HG02852 (cell line): ENCODE measurements at regions not wholly inside any gene's neighbourhood (a gene's known extent, or its start where the extent isn't known, plus 50 kb on each side); places are given as distances from the start of the nearest gene placed in this dataset.

ENCODE experiments used
- ATAC-seq: cut with Tn5 transposase; IDR thresholded peaks from one replicate; pipeline ENCODE4 v1.9.1; 2021; ENCODE audit warnings: mild to moderate bottlenecking, moderate library complexity; ENCODE audit not compliant: unreplicated experiment

GRCh38 chr2:146301287-146301686, 1543.5 kb upstream of the ACVR2A start:
- ATAC-seq: no peak

DNA sequence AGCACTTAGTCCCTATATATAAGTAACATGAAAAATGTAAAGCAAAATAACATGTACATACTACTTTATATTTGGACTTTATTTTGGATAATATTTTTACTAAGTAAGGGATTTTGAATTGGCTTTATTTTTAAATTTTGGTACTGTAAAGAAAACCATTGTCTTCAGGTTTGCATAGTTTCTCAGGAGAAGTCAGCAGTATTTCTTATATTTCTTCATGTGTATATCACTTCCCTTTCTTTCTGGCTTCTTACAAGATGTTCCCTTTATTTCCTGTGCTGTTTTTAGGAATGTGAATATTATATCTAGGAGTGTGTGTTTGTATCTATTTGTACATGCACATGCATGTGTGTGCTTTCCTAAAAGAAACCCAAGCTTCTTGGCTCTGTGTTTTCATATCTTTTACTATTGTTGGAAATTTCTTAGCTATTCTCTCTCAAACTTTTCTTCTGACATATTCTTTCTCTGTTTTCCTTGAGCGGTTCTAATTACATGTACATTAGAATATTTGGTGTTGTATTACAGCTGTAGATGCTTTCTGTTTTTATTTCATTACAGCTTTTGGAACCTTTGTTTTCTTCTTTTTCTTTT, 1549.7 kb upstream of the ACVR2A start:
- no peak for ATAC-seq

DNA sequence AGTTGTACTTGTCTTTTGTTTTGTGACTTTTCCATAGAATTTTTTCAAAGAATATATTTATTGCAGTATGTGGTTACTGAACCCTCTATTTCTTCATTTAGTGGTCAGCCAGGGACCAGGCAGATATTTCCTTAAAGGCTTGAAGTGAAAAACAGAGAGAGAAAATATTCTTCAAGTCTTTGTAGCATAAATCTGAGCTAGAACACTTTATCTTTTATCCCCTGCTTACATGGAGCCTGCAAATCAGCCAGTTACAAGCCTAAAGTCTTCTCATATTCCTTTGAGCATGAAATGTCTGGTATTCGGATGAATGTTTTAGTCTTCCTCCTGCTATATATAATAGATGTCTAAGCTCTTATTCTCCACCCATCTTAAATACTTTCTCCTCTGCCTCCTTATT, 1557.5 kb upstream of the ACVR2A start:
- no peak for ATAC-seq

GRCh38 chr2:146278881-146279280, 1565.9 kb upstream of the ACVR2A start:
- no peak for ATAC-seq

DNA sequence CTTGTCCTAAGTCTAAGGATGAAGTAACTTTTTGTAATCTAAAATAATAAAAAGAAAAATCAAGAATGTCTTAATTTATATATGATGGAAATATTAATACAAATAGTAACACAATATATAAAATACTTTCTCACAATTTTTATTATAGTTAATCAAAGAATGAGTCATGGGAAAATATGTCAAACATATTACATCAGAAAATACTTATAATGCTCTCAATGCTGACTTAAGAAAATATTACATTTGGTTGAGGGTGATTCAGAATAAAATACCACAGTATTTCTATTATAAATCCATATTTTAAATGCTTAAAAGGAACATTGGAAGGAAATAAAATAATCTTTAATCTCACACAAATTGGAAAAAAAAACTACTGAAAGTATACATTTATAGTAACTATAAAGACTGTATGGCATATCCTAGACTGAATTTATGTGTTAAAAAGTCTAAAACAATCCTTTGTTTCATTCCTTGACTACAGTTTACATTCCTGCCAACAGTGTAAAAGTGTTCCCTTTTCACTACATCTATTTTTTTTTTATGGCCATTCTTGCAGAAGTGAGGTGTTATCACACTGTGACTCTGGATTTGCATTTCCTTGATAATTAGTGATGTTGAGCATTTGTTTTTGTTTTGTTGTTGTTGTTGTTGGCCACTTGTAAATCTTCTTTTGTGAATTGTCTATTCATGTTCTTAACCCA, 1573.5 kb upstream of the ACVR2A start:
- ATAC-seq: no peak

DNA sequence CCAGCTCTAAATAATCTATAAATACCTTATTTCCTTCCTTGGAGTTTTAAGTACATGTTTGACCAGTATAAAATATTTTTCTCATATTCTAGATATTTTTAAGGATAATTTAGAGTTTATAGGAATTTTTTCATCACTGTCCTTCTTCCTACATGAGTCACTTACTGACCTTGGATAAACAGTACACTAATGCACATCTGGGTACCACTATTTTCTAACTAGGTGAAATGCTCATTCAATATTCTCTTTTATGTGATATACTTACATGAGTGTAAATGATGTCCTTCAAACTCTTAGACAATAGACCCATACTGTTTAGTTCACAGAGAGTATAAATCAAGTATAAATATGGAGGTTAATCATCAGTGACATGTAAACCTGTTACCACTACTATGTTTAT, 1574.2 kb upstream of the ACVR2A start:
- no peak for ATAC-seq

DNA sequence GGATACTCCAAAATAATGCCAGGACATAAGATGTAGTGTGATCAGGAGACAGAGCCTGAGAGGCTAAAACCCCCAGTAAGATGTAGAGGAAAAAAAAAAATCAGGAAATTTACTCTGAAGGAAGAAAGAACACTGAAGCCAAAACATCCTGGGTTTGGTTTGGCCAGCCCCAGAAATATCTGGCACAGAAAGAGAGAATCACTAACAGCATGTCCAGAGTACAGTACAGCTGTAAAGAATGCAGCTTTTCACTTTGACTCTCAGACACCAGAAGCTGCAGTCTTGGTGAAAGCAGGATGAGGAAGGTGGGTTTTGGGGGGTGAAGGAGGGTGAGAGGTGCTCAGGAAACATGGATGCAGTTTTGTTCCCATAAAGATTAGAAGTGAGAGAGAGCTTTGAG, 1577.7 kb upstream of the ACVR2A start:
- no peak for ATAC-seq

GRCh38 chr2:146265656-146266055, 1579.2 kb upstream of the ACVR2A start:
- ATAC-seq: no peak

- no peak for ATAC-seq
Observed at GRCh38 chr2:146262606-146263005, 1582.2 kb upstream of the ACVR2A start.

GRCh38 chr2:146260551-146260950, 1584.3 kb upstream of the ACVR2A start:
- ATAC-seq: no peak

DNA sequence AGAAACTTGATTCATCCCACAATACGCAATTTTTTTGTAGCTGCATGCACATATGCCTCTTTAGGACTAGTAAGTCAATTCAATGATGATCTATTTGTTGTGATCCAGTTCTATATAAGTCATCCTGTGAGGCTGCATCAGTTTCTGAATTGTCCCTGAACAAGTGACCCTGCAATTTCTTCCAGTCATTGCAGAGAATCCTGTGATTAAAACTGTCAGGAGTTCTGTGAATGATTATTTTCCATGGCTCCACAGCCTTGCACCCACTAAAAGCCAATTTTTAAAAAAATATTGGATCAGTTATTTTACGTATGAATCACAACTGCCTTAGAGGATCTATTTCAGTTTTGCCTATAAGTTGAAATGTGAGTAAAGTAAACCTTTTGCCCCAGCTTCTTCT, 1585.0 kb upstream of the ACVR2A start:
- ATAC-seq: no peak

DNA sequence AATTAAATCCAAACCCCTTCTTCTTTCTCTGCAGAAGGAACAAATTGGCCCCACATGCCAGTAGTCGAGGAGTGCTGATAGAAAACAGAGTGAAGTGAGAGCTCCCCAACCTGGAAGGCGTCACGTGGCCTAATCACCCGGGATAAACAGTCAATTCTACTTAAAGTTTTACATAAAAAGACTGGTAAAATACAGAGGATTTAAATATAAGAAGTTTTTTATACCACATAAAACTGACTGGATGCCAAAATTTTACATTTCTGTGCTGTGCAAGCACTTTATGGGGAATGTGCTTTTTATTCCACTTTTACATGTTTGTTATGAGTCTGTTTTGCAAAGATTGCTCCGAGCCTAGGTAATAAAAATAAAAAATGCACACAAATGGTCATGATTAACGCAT, 1586.8 kb upstream of the ACVR2A start:
- no peak for ATAC-seq

- no peak for ATAC-seq
Observed at GRCh38 chr2:146252119-146252518, 1592.7 kb upstream of the ACVR2A start.

DNA sequence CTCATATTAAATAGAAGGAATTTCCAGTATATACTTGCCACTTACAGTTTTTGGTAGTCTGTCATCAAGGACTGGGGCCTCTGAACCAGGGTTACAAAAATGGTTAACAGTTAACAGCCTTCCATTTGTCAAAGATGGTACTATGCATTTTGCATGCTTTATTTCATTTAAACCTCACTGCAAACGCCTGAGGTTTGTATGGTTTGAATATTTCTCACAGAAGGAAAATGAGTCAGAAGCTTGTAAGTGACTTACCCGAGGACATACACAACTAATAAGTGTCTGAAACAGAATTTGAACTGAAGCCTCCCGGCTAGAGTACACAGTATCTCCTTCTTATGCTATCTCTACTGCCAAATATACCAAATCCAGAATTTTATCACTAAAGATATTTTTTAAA, 1593.5 kb upstream of the ACVR2A start:
- ATAC-seq: no peak

DNA sequence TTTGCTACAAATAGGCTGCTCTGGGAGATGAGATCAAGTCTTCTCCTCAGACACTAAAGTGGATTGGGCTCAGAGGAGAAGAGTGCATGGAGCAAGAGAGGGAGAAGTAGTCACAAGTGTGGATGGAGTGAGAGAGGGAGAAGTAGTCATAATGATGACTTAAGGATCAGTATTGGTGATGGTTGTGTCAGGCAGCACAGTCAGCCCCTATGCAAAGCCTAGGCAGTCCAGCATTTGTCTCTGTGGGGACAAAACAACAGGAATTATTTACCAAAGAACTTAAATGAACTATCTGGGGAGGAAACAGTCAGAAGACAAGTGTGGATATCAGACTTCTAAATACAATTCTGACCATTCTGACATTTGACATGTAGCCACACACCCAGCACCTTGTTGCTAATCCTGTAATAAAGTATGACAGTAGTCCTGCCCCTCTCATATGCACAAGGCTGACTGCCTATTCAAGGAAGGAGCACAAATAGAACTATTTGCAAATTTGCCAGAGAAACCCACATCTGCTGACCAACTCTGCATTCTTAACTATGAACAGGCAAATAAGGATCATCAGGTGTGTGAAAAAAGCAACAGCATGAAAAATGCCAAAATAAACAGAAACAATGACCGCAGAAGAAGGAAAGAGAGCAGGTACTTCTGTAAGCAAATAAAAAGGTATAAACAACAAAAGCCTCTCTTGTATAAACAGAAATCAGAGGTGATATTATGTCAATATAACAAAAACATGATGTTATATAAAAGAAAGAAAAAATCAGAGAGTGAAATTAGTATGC, 1597.9 kb upstream of the ACVR2A start:
- no peak for ATAC-seq

DNA sequence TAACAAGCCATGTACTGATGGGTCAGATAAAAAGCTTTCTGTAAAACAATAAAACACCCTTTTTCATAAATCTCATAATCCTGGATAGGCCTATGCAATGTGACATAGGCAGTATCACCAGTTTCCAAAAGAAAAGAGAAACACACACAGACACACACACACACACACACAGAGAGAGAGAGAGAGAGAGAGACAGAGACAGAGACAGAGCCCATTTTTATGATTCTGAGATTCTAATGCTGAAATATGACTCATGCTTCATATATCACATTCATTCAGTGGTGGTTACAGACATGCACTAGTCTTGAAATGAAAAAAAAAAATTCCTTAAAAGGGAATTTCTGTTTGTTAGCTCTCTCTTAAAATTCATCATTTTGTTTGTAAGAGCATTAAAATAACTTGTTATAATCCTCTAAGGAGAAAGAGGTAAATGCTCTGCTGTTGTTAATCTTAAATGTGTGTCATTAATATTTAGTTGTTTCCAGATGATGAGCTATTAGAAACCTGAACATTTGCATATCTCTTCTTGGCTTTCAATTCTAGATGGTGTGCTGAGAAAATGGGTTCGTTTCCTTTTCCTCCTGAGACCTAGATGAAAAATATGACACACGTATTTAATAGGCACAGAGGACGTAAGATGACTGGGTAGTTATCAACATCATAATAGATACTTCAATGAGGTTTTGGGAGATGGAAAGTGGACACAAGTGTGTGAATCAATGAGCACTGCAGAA, 1598.7 kb upstream of the ACVR2A start:
- no peak for ATAC-seq

DNA sequence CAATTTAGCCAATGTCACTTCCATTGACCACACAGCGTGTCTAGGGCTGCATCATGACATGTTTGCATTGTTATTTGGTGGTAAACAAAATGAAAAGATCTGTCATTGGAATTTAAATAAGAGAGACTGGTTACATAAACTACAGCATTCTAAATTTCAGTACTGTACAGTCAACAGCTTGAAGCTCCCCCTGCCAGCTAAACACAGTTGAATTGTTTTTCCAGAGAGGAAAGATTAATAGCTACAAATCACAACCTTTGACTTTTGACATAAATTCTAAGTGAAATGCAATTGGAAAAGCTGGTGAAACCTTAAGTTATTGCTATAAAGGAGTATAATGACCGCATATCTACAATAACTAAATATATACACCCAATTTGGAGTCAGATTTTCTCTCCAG, 1600.0 kb upstream of the ACVR2A start:
- no peak for ATAC-seq

DNA sequence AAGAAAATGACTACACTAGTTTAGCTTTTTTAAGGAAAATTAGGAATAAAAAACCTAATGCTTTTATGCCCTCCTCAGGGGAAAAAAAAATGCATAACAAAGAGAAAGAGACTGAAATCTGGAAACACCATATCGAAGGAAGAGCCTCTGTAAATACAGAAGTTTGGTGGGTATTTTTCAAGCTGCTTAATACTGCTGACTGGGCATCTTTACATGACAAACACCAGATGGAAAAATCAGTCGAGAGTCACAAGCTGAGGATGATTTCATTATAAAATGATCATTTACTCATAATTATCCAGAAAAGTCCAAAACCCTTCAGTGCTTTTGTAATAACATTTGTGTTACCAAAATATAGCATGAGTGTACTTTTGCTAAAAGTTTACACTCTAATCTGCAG, 1600.7 kb upstream of the ACVR2A start:
- ATAC-seq: no peak

- ATAC-seq: no peak
Observed at GRCh38 chr2:146241023-146241422, 1603.8 kb upstream of the ACVR2A start.

- no peak for ATAC-seq
Observed at GRCh38 chr2:146240391-146240790, 1604.4 kb upstream of the ACVR2A start.

DNA sequence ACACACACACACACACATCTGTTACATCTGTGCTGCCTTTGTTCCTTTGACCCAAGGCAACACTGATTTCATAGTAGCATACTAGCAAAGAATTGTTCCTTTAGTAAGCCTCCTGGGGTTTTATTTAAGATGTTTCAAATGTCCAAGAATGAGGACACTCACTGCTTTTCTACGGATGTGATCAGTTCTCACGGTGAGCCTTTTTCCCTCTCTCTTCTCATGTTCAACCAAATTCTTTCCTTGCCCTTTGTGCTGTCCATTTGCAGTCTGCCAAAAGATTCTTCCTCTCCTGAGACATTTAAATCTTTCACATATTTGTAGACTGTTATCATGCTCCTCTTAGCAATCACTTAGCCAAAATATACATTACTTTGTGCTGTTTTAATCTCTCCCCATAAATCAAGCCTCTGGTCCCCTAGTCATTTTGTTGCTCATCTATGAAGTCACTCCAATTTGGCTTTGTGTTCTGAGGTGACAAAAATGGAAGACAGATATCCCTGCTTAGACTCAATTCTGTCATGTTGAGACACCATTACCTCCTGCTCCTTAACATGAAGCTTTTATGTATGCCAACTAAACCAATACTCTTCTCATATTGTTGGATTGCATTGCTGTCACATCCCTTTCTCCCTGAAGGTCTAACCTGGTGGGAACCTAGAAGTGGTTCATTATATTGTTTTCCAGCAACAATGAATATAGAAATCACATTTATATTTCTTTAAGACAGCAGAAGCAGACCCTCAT, 1605.3 kb upstream of the ACVR2A start:
- no peak for ATAC-seq
